ENCODE measurements at regions not wholly inside any gene's neighbourhood (a gene's known extent, or its start where the extent isn't known, plus 50 kb on each side); places are given as distances from the start of the nearest gene placed in this dataset.

- Histone ChIP-seq H3K27me3 (ENCODE audit: control insufficient read depth, insufficient read depth, low read length) (no peaks in the 10 kb centered on the region), H3K9ac (ENCODE audit: low read length) (no peak overlapping the region), H3K4me1 (ENCODE audit: control insufficient read depth, insufficient read depth, low read length) (no peaks in the 10 kb centered on the region), H3K27ac (ENCODE audit: low read depth, low read length) (no peak overlapping the region), H3K4me3 (ENCODE audit: low read depth, low read length) (no peak overlapping the region), H3K36me3 (ENCODE audit: control insufficient read depth, insufficient read depth, low read length) (no peaks in the 10 kb centered on the region), H3K9me3 (ENCODE audit: control insufficient read depth, insufficient read depth, low read depth, low read length) (peaks cover 7% of the 10 kb centered on the region; the same call in 1 of the 2 replicates)
Measured at GRCh38 chr13:64273780-64274179, 2858.1 kb upstream of the PCDH20 start.

DNA sequence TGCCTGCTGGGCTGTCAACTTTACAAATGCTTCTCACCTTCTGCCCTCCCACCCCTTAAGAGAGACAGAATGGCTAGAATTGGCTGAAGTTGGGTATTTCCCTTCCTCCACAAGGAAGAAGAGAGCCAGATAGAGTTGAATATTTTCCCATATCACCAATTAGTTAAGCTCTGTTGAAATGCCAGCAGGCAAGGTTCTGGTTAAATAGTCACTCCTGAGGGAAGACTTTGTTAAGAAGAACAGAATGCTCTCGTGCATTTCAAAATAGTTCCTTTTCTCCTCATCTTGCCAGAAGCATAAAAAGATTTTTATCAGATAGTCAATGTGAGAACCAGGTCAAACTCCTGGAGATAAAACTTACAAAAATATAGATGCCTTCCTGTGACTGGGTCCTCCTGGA lies 2857.0 kb upstream of the PCDH20 start:
- H3K27ac ChIP-seq (ENCODE audit: low read depth, low read length): no peak overlapping the region
- H3K9me3 ChIP-seq (ENCODE audit: control insufficient read depth, insufficient read depth, low read depth, low read length): peaks cover 7% of the 10 kb centered on the region; the same call in 1 of the 2 replicates
- no peaks in the 10 kb centered on the region for H3K36me3 ChIP-seq (ENCODE audit: control insufficient read depth, insufficient read depth, low read length)
- H3K27me3 ChIP-seq (ENCODE audit: control insufficient read depth, insufficient read depth, low read length): no peaks in the 10 kb centered on the region
- H3K4me3 ChIP-seq (ENCODE audit: low read depth, low read length): no peak overlapping the region
- no peaks in the 10 kb centered on the region for H3K4me1 ChIP-seq (ENCODE audit: control insufficient read depth, insufficient read depth, low read length)
- H3K9ac ChIP-seq (ENCODE audit: low read length): no peak overlapping the region

DNA sequence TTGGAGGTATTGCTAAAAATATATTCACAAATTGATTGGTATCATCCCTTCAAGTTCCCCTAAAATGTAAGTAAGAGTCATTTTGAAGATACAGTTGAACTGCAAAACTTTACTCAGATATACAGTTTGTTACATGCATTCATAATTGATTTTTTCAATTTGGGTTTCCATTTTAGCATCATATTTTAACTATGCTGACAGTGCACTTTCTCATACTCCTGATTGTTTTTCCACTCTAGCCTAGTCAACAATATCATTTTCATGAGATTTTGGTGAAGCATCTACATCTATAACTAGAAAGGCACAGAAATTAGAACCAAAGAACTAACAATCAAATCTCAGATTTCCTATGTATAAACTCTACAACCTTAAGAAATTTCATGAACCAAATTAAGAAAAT lies 2850.4 kb upstream of the PCDH20 start:
- Histone ChIP-seq H3K27me3 (ENCODE audit: control insufficient read depth, insufficient read depth, low read length) (no peaks in the 10 kb centered on the region), H3K36me3 (ENCODE audit: control insufficient read depth, insufficient read depth, low read length) (no peaks in the 10 kb centered on the region), H3K4me1 (ENCODE audit: control insufficient read depth, insufficient read depth, low read length) (no peaks in the 10 kb centered on the region), H3K9me3 (ENCODE audit: control insufficient read depth, insufficient read depth, low read depth, low read length) (peaks cover 28% of the 10 kb centered on the region), H3K4me3 (ENCODE audit: low read depth, low read length) (no peak overlapping the region), H3K9ac (ENCODE audit: low read length) (no peak overlapping the region), H3K27ac (ENCODE audit: low read depth, low read length) (no peak overlapping the region)

- no peaks in the 10 kb centered on the region for H3K4me1 ChIP-seq (ENCODE audit: control insufficient read depth, insufficient read depth, low read length)
- no peak overlapping the region for H3K9ac ChIP-seq (ENCODE audit: low read length)
- no peak overlapping the region for H3K4me3 ChIP-seq (ENCODE audit: low read depth, low read length)
Measured at GRCh38 chr13:64263285-64263684, 2847.6 kb upstream of the PCDH20 start.

DNA sequence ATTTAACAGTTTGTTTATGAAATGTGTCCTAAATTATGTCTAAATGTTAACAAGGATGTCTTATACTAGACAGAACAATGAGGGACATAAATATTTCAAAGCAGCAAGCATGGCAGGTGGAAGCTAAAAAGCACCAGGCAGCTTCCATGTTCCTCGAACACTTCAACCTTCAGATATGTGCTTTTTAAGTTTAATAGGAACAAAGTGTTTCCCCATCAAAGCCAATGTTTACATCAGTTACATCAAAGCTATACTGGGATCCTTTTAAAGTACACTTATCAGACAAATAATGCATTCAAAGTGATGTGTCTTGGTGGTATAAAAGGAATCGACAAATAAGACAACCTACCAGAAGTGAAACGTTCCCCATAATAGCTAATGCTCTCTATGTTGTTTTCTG lies 2841.1 kb upstream of the PCDH20 start:
- Histone ChIP-seq H3K4me3 (ENCODE audit: low read depth, low read length) (no peak overlapping the region), H3K9ac (ENCODE audit: low read length) (no peak overlapping the region), H3K4me1 (ENCODE audit: control insufficient read depth, insufficient read depth, low read length) (no peaks in the 10 kb centered on the region), H3K27ac (ENCODE audit: low read depth, low read length) (no peak overlapping the region), H3K9me3 (ENCODE audit: control insufficient read depth, insufficient read depth, low read depth, low read length) (no peaks in the 10 kb centered on the region), H3K27me3 (ENCODE audit: control insufficient read depth, insufficient read depth, low read length) (no peaks in the 10 kb centered on the region), H3K36me3 (ENCODE audit: control insufficient read depth, insufficient read depth, low read length) (no peaks in the 10 kb centered on the region)

More at GRCh38 chr13:64263285-64263684, 2847.6 kb upstream of the PCDH20 start:
- H3K9me3 ChIP-seq (ENCODE audit: control insufficient read depth, insufficient read depth, low read depth, low read length): peaks cover 28% of the 10 kb centered on the region
- no peaks in the 10 kb centered on the region for H3K27me3 ChIP-seq (ENCODE audit: control insufficient read depth, insufficient read depth, low read length)
- no peak overlapping the region for H3K27ac ChIP-seq (ENCODE audit: low read depth, low read length)
- no peaks in the 10 kb centered on the region for H3K36me3 ChIP-seq (ENCODE audit: control insufficient read depth, insufficient read depth, low read length)

DNA sequence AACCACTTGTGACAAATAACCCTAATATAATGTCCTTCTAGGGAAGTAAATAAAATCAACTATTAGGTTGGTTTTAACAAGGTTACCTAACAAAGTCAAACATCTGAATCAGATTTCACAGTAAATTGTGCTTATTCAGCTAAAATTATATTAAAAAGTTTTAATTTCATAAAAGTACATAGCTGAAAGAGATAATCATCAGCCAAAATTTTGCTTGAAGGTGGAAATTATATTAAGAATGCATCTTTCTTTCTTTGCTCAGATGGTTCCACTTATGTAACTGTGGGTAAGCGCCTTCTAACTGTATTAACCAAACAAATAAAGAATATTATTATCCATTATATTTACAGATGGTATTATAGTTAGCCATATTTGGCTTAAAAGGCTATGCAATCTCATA lies 2840.3 kb upstream of the PCDH20 start:
- Histone ChIP-seq H3K4me3 (ENCODE audit: low read depth, low read length) (no peak overlapping the region), H3K36me3 (ENCODE audit: control insufficient read depth, insufficient read depth, low read length) (no peaks in the 10 kb centered on the region), H3K9ac (ENCODE audit: low read length) (no peak overlapping the region), H3K9me3 (ENCODE audit: control insufficient read depth, insufficient read depth, low read depth, low read length) (no peaks in the 10 kb centered on the region), H3K4me1 (ENCODE audit: control insufficient read depth, insufficient read depth, low read length) (no peaks in the 10 kb centered on the region), H3K27ac (ENCODE audit: low read depth, low read length) (no peak overlapping the region), H3K27me3 (ENCODE audit: control insufficient read depth, insufficient read depth, low read length) (no peaks in the 10 kb centered on the region)

- Histone ChIP-seq H3K4me3 (ENCODE audit: low read depth, low read length) (no peak overlapping the region), H3K36me3 (ENCODE audit: control insufficient read depth, insufficient read depth, low read length) (no peaks in the 10 kb centered on the region), H3K4me1 (ENCODE audit: control insufficient read depth, insufficient read depth, low read length) (no peaks in the 10 kb centered on the region), H3K27me3 (ENCODE audit: control insufficient read depth, insufficient read depth, low read length) (no peaks in the 10 kb centered on the region), H3K27ac (ENCODE audit: low read depth, low read length) (no peak overlapping the region), H3K9me3 (ENCODE audit: control insufficient read depth, insufficient read depth, low read depth, low read length) (no peaks in the 10 kb centered on the region), H3K9ac (ENCODE audit: low read length) (no peak overlapping the region)
Measured at GRCh38 chr13:64248371-64249065, 2832.9 kb upstream of the PCDH20 start.

DNA sequence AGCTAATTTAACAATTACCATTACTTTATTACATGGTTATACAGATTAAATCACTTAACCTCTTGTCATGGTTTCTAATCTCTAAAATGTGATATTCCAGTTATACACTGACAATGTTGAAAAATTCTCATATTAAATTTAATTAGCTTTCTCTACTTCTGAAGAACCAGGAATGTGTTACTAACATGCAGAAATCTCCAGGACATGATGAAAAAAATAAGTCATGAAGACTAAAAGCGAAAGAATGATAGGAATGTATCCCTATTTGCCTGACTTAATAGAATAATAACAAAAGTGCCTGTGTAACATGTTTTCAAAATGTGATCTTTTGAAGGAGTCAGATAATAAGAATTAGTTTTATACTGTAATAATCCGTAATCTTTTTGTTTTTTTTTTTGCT lies 2823.7 kb upstream of the PCDH20 start:
- H3K4me1 ChIP-seq (ENCODE audit: control insufficient read depth, insufficient read depth, low read length): no peaks in the 10 kb centered on the region
- no peaks in the 10 kb centered on the region for H3K9me3 ChIP-seq (ENCODE audit: control insufficient read depth, insufficient read depth, low read depth, low read length)
- H3K27me3 ChIP-seq (ENCODE audit: control insufficient read depth, insufficient read depth, low read length): no peaks in the 10 kb centered on the region
- no peak overlapping the region for H3K27ac ChIP-seq (ENCODE audit: low read depth, low read length)
- H3K36me3 ChIP-seq (ENCODE audit: control insufficient read depth, insufficient read depth, low read length): no peaks in the 10 kb centered on the region
- H3K4me3 ChIP-seq (ENCODE audit: low read depth, low read length): no peak overlapping the region
- H3K9ac ChIP-seq (ENCODE audit: low read length): no peak overlapping the region

- H3K9me3 ChIP-seq (ENCODE audit: control insufficient read depth, insufficient read depth, low read depth, low read length): no peaks in the 10 kb centered on the region
- no peak overlapping the region for H3K9ac ChIP-seq (ENCODE audit: low read length)
- H3K27me3 ChIP-seq (ENCODE audit: control insufficient read depth, insufficient read depth, low read length): no peaks in the 10 kb centered on the region
- no peaks in the 10 kb centered on the region for H3K36me3 ChIP-seq (ENCODE audit: control insufficient read depth, insufficient read depth, low read length)
- H3K4me1 ChIP-seq (ENCODE audit: control insufficient read depth, insufficient read depth, low read length): no peaks in the 10 kb centered on the region
- H3K27ac ChIP-seq (ENCODE audit: low read depth, low read length): no peak overlapping the region
- no peak overlapping the region for H3K4me3 ChIP-seq (ENCODE audit: low read depth, low read length)
Measured at GRCh38 chr13:64234255-64234654, 2818.6 kb upstream of the PCDH20 start.

DNA sequence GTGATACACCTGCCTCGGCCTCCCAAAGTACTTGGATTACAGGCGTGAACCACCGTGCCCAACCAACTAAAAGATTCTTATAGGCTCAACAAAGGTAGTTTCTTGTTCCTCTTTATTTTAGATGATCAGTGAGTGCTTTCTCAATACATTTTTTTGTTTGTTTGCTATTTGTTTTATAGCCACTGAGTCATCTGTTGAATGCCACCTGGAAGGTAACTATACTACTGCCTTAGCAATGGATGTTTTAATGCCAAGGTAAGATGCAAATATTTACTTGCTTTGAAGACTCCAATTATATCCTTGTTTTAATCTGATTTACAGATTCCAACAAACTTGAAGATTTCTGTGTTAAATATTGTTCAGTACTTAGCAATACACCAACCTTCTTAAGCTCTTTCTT lies 2807.4 kb upstream of the PCDH20 start:
- Histone ChIP-seq H3K4me3 (ENCODE audit: low read depth, low read length) (no peak overlapping the region), H3K36me3 (ENCODE audit: control insufficient read depth, insufficient read depth, low read length) (no peaks in the 10 kb centered on the region), H3K9me3 (ENCODE audit: control insufficient read depth, insufficient read depth, low read depth, low read length) (no peaks in the 10 kb centered on the region)

GRCh38 chr13:64206430-64207225 lies 2791.0 kb upstream of the PCDH20 start:
- Histone ChIP-seq H3K4me1 (ENCODE audit: control insufficient read depth, insufficient read depth, low read length) (no peaks in the 10 kb centered on the region), H3K36me3 (ENCODE audit: control insufficient read depth, insufficient read depth, low read length) (no peaks in the 10 kb centered on the region), H3K27me3 (ENCODE audit: control insufficient read depth, insufficient read depth, low read length) (no peaks in the 10 kb centered on the region), H3K27ac (ENCODE audit: low read depth, low read length) (no peak overlapping the region), H3K4me3 (ENCODE audit: low read depth, low read length) (no peak overlapping the region), H3K9me3 (ENCODE audit: control insufficient read depth, insufficient read depth, low read depth, low read length) (peaks cover 5% of the 10 kb centered on the region; the same call in 1 of the 2 replicates), H3K9ac (ENCODE audit: low read length) (no peak overlapping the region)

More for the DNA sequence above, 2807.4 kb upstream of the PCDH20 start:
- Histone ChIP-seq H3K9ac (ENCODE audit: low read length) (no peak overlapping the region), H3K4me1 (ENCODE audit: control insufficient read depth, insufficient read depth, low read length) (no peaks in the 10 kb centered on the region), H3K27ac (ENCODE audit: low read depth, low read length) (no peak overlapping the region), H3K27me3 (ENCODE audit: control insufficient read depth, insufficient read depth, low read length) (no peaks in the 10 kb centered on the region)
